G401 (cell line): ENCODE measurements at regions not wholly inside any gene's neighbourhood (a gene's known extent, or its start where the extent isn't known, plus 50 kb on each side); places are given as distances from the start of the nearest gene placed in this dataset.

Experiments
- DNase-seq: peaks from one replicate; pipeline ENCODE4 v3.0.0-alpha.2; 2015; ENCODE audit warnings: low spot score
- in situ Hi-C: cut with HindIII; loops from 2 replicates; pipeline ENCODE4 v1.10.0; 2016; ENCODE audit warnings: low sequenced_read_pairs, mixed read lengths

DNA sequence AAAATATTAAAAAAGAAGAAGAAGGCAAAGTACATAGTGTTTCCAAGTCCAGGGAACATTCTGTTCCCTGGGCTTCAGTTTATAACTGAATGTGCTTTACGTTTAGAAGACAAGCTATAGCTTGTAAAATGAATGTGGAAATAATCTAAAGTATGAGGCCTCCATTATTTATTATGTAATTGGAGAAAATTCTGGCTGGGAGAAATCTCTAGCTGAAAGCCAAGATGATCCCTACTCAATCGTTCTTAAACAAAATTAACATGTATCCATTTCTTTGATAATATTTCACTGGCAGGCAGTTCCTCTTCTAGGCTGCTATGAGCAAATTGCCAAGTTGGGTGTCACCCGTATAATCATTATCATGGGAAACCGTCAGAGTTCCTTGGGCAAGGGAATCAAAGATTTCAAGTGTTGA is 52.2 kb upstream of the ETS2 start:
- in situ Hi-C loops, result no loop called here
- DNase-seq, result no peak
